Transverse colon (tissue), 4 donors: ENCODE measurements at regions not wholly inside any gene's neighbourhood (a gene's known extent, or its start where the extent isn't known, plus 50 kb on each side); places are given as distances from the start of the nearest gene placed in this dataset.

Source experiments
- DNase-seq: peaks from one replicate; pipeline ENCODE4 v3.0.0-alpha.2; 2019
- H3K27ac ChIP-seq, 4 donors: fragments of 200-600 bp; sonication (generic); 2 replicates each; pipeline ENCODE4 v1.5.1; 2016 to 2018; ENCODE audit warnings: inconsistent platforms in 4 of 4
- H3K27me3 ChIP-seq: fragments of 200-600 bp; sonication (generic); 2 replicates; pipeline ENCODE4 v1.5.1; 2017; ENCODE audit warnings: inconsistent platforms
- H3K36me3 ChIP-seq, 4 donors: fragments of 200-600 bp; sonication (generic); 2 replicates each; pipeline ENCODE4 v1.5.1; 2017 to 2019; ENCODE audit warnings: inconsistent platforms in 4 of 4
- H3K4me1 ChIP-seq, 4 donors: fragments of 200-600 bp; sonication (generic); 2 replicates each; pipeline ENCODE4 v1.5.1; 2017 to 2020; ENCODE audit warnings: inconsistent platforms in 4 of 4
- H3K4me3 ChIP-seq, 4 donors: fragments of 200-600 bp; sonication (generic); 1 replicate in 1 of 4; 2 replicates in 3 of 4; pipeline versions ENCODE4 v1.5.1 to v1.6.1; 2017 to 2019; ENCODE audit warnings: inconsistent platforms in 4 of 4
- H3K9me3 ChIP-seq, 2 donors: fragments of 200-600 bp; sonication (generic); 2 replicates each; pipeline ENCODE4 v1.5.1; 2017 to 2019; ENCODE audit warnings: inconsistent platforms in 2 of 2
- CTCF ChIP-seq, 5 experiments: fragments of 200-600 bp in 3 of 5; fragments of 450-650 bp in 2 of 5; sonication (generic) in 3 of 5; IDR thresholded peaks; 1 replicate in 2 of 5; 2 replicates in 3 of 5; pipeline ENCODE4 v1.5.1; 2016 to 2017; ENCODE audit warnings: antibody characterized with exemption in 5 of 5, inconsistent platforms in 3 of 5, mild to moderate bottlenecking in 2 of 5, moderate library complexity in 1 of 5
- EP300 ChIP-seq: sonication (generic); formaldehyde crosslinking; IDR thresholded peaks from one replicate; pipeline ENCODE4 v1.6.1; 2017; ENCODE audit warnings: antibody characterized with exemption, low read depth
- POLR2A ChIP-seq: fragments of 450-650 bp; IDR thresholded peaks from one replicate; pipeline ENCODE4 v1.6.1; 2016; ENCODE audit warnings: antibody characterized with exemption, mild to moderate bottlenecking, moderate library complexity
- POLR2AphosphoS5 ChIP-seq, 3 donors: sonication (generic); formaldehyde crosslinking; IDR thresholded peaks; one replicate each; pipeline ENCODE4 v1.6.1; 2016; ENCODE audit warnings: antibody characterized with exemption in 3 of 3
- WGBS, 2 donors: methylation state at CpG; one replicate each; pipeline ENCODE4 v1.1.5; 2018; ENCODE audit warnings: low coverage in 1 of 2; 5-methylcytosine and 5-hydroxymethylcytosine counted together
- in situ Hi-C, 4 donors: fragments of 200-750 bp; cut with MboI; loops; one replicate each; pipeline versions ENCODE4 v1.15.0 to v1.15.1; 2017; ENCODE audit warnings: low sequenced_read_pairs in 3 of 4, low pct_ligation_motif_present in 1 of 4, low pct_unique_long_range_greater_than_20kb in 1 of 4
- intact Hi-C: fragments of 100-400 bp; cut with DNase I; formaldehyde crosslinking; loops from one replicate; pipeline ENCODE4 v1.15.1; 2023; ENCODE audit warnings: low total_unique reads

DNA sequence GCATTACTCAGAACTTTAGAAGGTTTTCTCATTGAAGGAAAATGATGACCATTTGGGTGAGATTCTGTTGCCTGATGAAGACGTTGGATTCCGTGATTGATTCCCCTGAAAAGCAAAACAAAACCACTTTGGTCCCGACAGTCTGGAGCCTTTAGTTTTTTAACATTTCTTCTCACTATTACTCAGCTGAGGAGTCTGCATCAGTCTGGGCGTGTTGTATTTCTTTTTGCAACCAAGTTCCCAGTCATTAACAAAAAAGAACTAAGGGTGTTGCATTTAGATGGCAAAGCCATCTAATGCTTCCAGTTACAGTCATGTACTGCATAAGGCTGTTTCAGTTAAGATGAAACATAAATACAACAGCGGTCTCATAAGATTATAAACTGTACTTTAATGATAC lies 343.1 kb upstream of the CDH2 start:
- DNase-seq = no peak
- H3K4me1 ChIP-seq = no peaks in the 10 kb centered on the region
- no peaks in the 10 kb centered on the region for H3K9me3 ChIP-seq
- intact Hi-C loops = no loop called here
- WGBS, 2 donors = 77 to 78% methylated on average over 3 to 5 of the region's 5 CpGs
- no peak for TF ChIP-seq EP300
- no peak for TF ChIP-seq CTCF (IDR thresholded peaks at IDR 0.05)
- TF ChIP-seq POLR2A = no peak
- no peak for TF ChIP-seq POLR2AphosphoS5 (IDR thresholded peaks at IDR 0.05)
- in situ Hi-C loops = loop anchor here in 1 of 4 donors (25.0 kb wide), 1 partner anchor 92 kb away; no protein-coding TSS in a partner anchor
- no peak overlapping the region for H3K27ac ChIP-seq
- no peaks in the 10 kb centered on the region for H3K27me3 ChIP-seq
- H3K36me3 ChIP-seq = no peaks in the 10 kb centered on the region
- H3K4me3 ChIP-seq = no peak overlapping the region

- WGBS, 2 donors = 81% methylated on average over 6 of the region's 6 CpGs; no CpG with 5 or more reads in 1 of the 2 donors
- TF ChIP-seq CTCF (IDR thresholded peaks at IDR 0.05) = no peak
- TF ChIP-seq POLR2A = no peak
- no peak for TF ChIP-seq POLR2AphosphoS5 (IDR thresholded peaks at IDR 0.05)
- TF ChIP-seq EP300 = no peak
- no peak overlapping the region for H3K27ac ChIP-seq
- H3K4me1 ChIP-seq = no peaks in the 10 kb centered on the region
- no peak for DNase-seq
- intact Hi-C loops = no loop called here
- in situ Hi-C loops = loop anchor here in 1 of 4 donors (25.0 kb wide), 1 partner anchor 98 kb away; no protein-coding TSS in a partner anchor
- H3K27me3 ChIP-seq = no peaks in the 10 kb centered on the region
- no peaks in the 10 kb centered on the region for H3K9me3 ChIP-seq
- H3K4me3 ChIP-seq = no peak overlapping the region
- H3K36me3 ChIP-seq = no peaks in the 10 kb centered on the region
Observed at GRCh38 chr18:28514699-28515098, 337.8 kb upstream of the CDH2 start.

DNA sequence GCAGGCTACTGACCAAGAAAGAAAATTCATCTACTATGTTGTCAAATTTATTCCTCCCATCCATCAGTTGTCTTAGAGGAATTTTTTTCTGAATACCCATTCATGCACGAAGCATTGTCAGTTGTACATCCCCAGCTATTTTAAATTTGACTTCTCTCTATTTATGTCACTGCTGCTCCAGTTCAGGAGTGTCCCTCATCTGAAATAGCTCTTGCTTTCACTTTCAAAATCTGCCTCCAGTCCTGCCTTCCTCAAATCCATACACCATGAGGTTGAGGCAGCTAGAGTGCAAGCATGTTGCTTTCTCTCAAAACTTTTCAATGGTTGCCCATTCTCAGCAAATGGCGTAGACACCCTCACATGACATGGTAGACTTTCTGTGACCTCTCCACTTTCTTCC lies 335.4 kb upstream of the CDH2 start:
- Histone ChIP-seq H3K27ac (no peak overlapping the region), H3K4me3 (no peak overlapping the region), H3K9me3 (no peaks in the 10 kb centered on the region), H3K4me1 (no peaks in the 10 kb centered on the region), H3K36me3 (no peaks in the 10 kb centered on the region), H3K27me3 (no peaks in the 10 kb centered on the region)
- intact Hi-C loops = no loop called here
- 50 to 67% methylated on average over 1 to 2 of the region's 2 CpGs for WGBS, 2 donors
- TF ChIP-seq POLR2AphosphoS5 (IDR thresholded peaks at IDR 0.05) (no peak), CTCF (IDR thresholded peaks at IDR 0.05) (no peak), EP300 (no peak), POLR2A (no peak)
- in situ Hi-C loops = loop anchor here in 1 of 4 donors (25.0 kb wide), 1 partner anchor 100 kb away; no protein-coding TSS in a partner anchor
- DNase-seq = no peak

- no peaks in the 10 kb centered on the region for H3K27me3 ChIP-seq
- TF ChIP-seq EP300 (no peak), CTCF (IDR thresholded peaks at IDR 0.05) (no peak), POLR2A (no peak), POLR2AphosphoS5 (IDR thresholded peaks at IDR 0.05) (no peak)
- WGBS, 2 donors = 49 to 76% methylated on average over 2 of the region's 2 CpGs
Observed at GRCh38 chr18:28511413-28511821, 334.5 kb upstream of the CDH2 start.

More at GRCh38 chr18:28511413-28511821, 334.5 kb upstream of the CDH2 start:
- no peak for DNase-seq
- Histone ChIP-seq H3K27ac (no peak overlapping the region), H3K9me3 (no peaks in the 10 kb centered on the region), H3K4me3 (no peak overlapping the region), H3K4me1 (no peaks in the 10 kb centered on the region), H3K36me3 (no peaks in the 10 kb centered on the region)
- in situ Hi-C loops = loop anchor here in 1 of 4 donors (25.0 kb wide), 1 partner anchor 101 kb away; no protein-coding TSS in a partner anchor
- intact Hi-C loops = no loop called here
